SK-N-MC (cell line): ENCODE measurements at regions not wholly inside any gene's neighbourhood (a gene's known extent, or its start where the extent isn't known, plus 50 kb on each side); places are given as distances from the start of the nearest gene placed in this dataset.

Experiments
- EZH2 ChIP-seq: fragments of 200-600 bp; sonication (generic); IDR thresholded peaks from one replicate; pipeline ENCODE4 v1.6.1; 2017; ENCODE audit warnings: antibody characterized with exemption
- FOXP2 ChIP-seq: optimal IDR thresholded peaks from 2 replicates; pipeline ENCODE3; 2011; ENCODE audit warnings: mild to moderate bottlenecking, moderate library complexity; ENCODE audit not compliant: insufficient read depth; ENCODE audit errors: extremely low read length, control extremely low read depth
- POLR2AphosphoS5 ChIP-seq: IDR thresholded peaks from 2 replicates; pipeline ENCODE4 v1.6.1; 2012; ENCODE audit warnings: mild to moderate bottlenecking, low read depth, low read length, borderline replicate concordance

DNA sequence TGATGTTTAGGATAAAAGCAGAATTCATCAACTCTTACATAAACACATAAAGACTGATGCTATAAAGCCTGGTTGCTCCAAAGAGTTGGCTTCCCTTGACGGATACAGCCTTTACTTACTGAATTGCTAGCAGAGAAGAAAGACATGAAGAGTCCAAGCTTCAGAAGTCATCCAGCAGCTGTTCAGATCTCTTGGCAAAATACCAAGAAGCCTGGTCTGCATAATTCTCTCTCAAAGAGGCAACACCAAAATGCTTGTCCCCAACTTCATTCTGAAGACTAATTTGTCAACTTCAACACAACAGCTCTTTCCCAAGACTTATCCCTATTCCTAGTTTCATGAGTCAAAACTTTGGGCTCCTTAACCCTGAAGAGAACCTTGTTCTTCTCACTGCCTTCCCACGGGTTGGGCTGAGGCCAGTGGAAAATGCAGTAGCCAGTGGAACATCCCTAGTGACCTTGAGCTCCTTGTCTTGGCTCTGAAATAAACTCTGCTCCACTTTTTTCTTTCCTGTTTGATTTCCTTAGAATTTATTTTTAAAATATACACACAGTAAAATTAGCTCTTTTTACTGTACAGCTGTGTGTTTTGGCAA is 119.2 kb upstream of the THBS1 start:
- TF ChIP-seq POLR2AphosphoS5, result no peak
- no peak for TF ChIP-seq EZH2
- TF ChIP-seq FOXP2, result no peak
